Choroid plexus epithelial cell (primary cell): ENCODE measurements at regions not wholly inside any gene's neighbourhood (a gene's known extent, or its start where the extent isn't known, plus 50 kb on each side); places are given as distances from the start of the nearest gene placed in this dataset.

Experiments used
- DNase-seq: peaks from one replicate; pipeline ENCODE4 v3.0.0-alpha.2; 2010; ENCODE audit warnings: low read depth
- H3K4me3 ChIP-seq: 2 replicates; pipeline ENCODE4 v1.5.1; 2011; ENCODE audit warnings: low read depth, mild to moderate bottlenecking, control low read depth, low read length, moderate library complexity
- TF ChIP-seq, protein P1 (sequence below): conservative IDR thresholded peaks from 2 replicates; pipeline ENCODE4 v1.5.1; 2011; ENCODE audit warnings: low read depth, mild to moderate bottlenecking, control low read depth, inconsistent platforms, low read length, moderate library complexity

DNA sequence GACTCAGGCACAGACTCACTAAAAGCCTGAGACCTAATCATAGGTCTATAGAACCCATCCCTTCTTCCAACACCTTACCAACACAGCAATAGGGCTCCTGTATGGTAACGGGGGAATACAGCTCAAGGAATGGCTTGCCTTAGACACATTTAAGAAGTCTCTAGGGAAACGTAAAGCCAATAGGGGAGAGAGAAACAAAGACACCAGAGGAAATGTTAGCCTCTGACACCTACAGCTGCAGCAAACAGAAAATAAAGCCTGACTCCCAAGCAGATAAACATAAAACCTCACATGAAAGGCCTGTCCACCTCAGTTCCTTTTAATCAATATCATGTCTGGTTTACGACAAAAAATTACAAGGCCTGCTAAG is 51.1 kb upstream of the NCOA1 start:
- H3K4me3 ChIP-seq: no peak overlapping the region
- DNase-seq: no peak
- TF ChIP-seq, protein P1, sequence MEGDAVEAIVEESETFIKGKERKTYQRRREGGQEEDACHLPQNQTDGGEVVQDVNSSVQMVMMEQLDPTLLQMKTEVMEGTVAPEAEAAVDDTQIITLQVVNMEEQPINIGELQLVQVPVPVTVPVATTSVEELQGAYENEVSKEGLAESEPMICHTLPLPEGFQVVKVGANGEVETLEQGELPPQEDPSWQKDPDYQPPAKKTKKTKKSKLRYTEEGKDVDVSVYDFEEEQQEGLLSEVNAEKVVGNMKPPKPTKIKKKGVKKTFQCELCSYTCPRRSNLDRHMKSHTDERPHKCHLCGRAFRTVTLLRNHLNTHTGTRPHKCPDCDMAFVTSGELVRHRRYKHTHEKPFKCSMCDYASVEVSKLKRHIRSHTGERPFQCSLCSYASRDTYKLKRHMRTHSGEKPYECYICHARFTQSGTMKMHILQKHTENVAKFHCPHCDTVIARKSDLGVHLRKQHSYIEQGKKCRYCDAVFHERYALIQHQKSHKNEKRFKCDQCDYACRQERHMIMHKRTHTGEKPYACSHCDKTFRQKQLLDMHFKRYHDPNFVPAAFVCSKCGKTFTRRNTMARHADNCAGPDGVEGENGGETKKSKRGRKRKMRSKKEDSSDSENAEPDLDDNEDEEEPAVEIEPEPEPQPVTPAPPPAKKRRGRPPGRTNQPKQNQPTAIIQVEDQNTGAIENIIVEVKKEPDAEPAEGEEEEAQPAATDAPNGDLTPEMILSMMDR: no peak

DNA sequence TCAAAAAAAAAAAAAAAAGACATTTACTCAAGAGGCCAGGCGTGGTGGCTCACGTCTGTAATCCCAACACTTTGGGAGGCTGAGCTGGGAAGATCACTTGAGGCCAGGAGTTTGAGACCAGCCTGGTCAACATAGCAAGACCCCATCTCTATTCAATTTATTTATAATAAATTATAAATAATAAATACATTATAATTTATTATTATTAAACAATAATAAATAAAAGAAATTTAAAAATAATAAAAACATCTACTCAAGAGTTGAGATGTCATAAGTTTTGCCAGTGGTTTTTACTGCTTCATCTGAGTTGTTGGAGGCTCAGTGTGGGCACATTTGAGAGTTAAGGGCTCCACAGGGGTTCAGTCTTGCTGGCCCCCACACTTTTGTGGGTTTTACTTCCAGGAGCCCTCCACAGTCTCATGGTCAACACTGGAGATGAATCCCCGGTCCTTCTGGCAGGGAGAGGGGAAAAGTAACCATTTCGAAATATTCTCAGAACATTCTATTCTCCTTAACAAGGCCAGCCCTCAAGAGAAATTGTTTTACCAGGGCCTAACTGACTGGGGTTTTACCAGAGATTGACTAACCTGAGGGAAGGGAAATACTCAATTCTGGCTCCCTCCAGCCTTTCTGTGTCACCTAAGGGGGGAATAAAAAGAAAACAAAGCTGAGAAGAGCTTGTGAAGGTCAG is 51.6 kb upstream of the NCOA1 start:
- TF ChIP-seq, protein P1: no peak

DNA sequence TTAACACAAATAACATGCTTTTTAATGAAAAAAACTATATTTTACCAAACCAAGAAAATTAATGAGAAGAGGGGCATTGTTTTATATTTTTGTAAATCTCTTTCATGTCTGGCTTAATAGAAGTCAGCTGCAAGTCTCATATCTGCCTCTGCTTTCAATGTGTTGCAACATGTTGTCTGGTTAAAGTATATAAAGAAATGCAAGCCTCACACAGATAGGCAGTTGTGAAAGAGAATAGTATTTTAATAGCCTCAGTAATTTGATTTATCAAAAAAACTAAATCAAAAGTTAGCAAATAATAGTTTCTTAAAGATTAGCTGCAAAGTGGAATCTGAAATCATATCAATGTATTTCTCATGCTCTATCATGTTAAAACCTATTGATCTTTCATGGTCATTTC is 52.9 kb upstream of the NCOA1 start:
- DNase-seq: peak; percentile 61
- H3K4me3 ChIP-seq: no peak overlapping the region
- TF ChIP-seq, protein P1: no peak

More for the DNA sequence above, 51.6 kb upstream of the NCOA1 start:
- H3K4me3 ChIP-seq: no peak overlapping the region
- DNase-seq: peak; percentile 17

DNA sequence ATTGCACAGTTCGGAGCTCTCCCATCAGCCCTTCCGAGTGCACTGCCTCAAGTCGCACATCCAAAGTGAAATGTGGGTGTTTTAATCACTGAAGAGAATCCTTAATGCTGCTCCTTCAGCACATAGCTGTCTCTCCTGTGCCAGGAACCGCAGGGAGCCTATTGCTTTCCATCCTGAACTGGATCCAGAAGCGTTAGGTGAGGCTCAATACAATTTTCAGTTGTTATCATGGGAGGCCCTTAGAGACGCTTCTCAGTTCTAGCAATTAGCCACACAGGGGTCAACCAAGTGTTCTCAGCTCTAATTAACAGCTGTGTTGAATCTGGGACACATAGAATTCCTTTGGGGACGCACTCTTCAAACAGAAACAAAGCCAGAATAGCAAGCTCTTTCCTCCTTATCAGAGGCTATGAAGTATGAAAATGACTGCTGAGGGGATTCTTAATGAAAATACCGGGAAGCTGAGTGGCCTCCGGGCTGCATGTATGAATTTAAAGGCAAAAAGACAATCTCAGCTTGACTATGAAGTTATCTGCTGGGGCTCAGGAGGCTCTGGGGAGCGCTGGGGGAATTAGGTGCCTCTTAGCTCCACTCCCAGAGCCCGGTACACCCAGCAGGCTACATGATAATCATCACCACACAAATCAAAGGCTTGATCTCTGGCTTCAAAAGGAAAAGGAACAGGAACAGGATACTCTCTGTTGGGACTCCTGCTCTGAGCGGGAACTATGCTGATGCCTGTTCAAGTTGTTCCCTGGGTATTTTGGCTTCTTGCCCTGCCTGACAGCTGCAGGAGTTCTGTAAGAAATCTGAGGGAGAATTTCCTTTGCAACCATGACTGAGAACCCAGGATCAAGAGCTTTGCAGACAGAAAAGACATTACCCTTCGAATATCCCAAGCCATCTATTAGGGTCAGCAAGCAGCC is 55.4 kb upstream of the NCOA1 start:
- H3K4me3 ChIP-seq: no peak overlapping the region
- TF ChIP-seq, protein P1: no peak
- DNase-seq: peak; percentile 86

DNA sequence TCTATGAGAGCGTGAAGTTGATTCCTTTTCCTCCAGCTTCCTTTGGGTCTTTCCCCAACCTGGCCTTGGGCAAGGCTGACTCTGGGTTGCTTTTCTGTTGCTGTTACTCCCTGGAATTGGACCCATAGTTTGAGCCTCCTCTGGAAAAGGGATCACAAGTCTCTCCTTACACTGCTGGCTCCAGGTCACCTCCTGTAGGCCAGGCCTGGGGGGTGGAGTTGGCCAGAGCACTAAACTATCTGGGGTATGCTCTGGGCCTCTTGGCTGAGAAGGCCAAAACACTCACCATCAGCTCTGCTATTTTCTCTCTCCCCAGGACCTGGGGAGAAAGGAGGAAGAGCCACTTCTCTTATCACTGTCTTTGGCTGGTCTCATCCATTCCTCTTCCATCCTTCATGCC is 56.5 kb upstream of the NCOA1 start:
- DNase-seq: no peak
- TF ChIP-seq, protein P1: no peak
- no peak overlapping the region for H3K4me3 ChIP-seq

DNA sequence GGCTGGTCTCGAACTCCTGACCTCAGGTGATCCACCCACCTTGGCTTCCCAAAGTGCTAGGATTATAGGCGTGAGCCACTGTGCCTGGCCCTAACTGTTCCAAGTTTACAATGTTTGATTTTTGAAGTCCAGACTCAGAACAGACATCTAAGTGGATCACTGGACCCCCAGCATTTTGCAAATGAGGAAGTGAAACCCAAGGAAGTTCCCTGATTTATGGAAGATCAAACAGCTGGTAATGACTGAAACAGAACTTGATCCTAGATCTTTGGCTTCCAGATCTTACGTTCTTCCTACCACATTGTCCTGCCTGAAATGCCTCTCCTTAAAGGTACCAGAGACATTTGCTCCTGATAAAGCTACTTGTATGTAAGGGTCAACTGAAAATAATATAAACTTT is 58.3 kb upstream of the NCOA1 start:
- no peak for DNase-seq
- TF ChIP-seq, protein P1: no peak
- H3K4me3 ChIP-seq: no peak overlapping the region
